Lower lobe of right lung (tissue), 2 donors: ENCODE measurements at regions not wholly inside any gene's neighbourhood (a gene's known extent, or its start where the extent isn't known, plus 50 kb on each side); places are given as distances from the start of the nearest gene placed in this dataset.

ENCODE experiments used
- ATAC-seq, 2 donors: fragments of 200-7000 bp; cut with Tn5 transposase; one replicate each; pipeline ENCODE4 v1.9.1; 2020 to 2022; ENCODE audit warnings: mild to moderate bottlenecking in 2 of 2, moderate library complexity in 2 of 2
- DNase-seq: peaks from one replicate; pipeline ENCODE4 v3.0.0-alpha.2; 2020
- H3K27ac ChIP-seq: fragments of 200-600 bp; one replicate; pipeline ENCODE4 v1.8.0; 2022
- H3K27me3 ChIP-seq: fragments of 200-600 bp; one replicate; pipeline ENCODE4 v1.8.0; 2022; ENCODE audit warnings: low read depth
- H3K36me3 ChIP-seq: fragments of 200-600 bp; one replicate; pipeline ENCODE4 v1.8.0; 2022; ENCODE audit warnings: mild to moderate bottlenecking
- H3K4me1 ChIP-seq: fragments of 200-600 bp; one replicate; pipeline ENCODE4 v1.8.0; 2022
- H3K4me3 ChIP-seq: fragments of 200-600 bp; one replicate; pipeline ENCODE4 v1.8.0; 2022; ENCODE audit warnings: mild to moderate bottlenecking
- H3K9me3 ChIP-seq: fragments of 200-600 bp; one replicate; pipeline ENCODE4 v1.8.0; 2022
- CTCF ChIP-seq: fragments of 200-600 bp; IDR thresholded peaks from one replicate; pipeline ENCODE4 v1.8.0; 2022; ENCODE audit warnings: antibody characterized with exemption, mild to moderate bottlenecking
- intact Hi-C: fragments of 100-400 bp; cut with DNase I; formaldehyde crosslinking; loops from one replicate; pipeline ENCODE4 v1.11.0; 2022
- donor health status: DM: no; HTN: yes; CAD: no; lungs with severe emphysema.

GRCh38 chr16:51886456-51886855 is 660.5 kb downstream of the TOX3 start:
- Histone ChIP-seq H3K4me1 (no peaks in the 10 kb centered on the region), H3K36me3 (no peaks in the 10 kb centered on the region), H3K27ac (no peak overlapping the region), H3K27me3 (no peaks in the 10 kb centered on the region), H3K4me3 (no peak overlapping the region), H3K9me3 (no peaks in the 10 kb centered on the region)
- no peak for ATAC-seq
- intact Hi-C loops, result no loop called here
- TF ChIP-seq CTCF, result no peak
- DNase-seq, result no peak

DNA sequence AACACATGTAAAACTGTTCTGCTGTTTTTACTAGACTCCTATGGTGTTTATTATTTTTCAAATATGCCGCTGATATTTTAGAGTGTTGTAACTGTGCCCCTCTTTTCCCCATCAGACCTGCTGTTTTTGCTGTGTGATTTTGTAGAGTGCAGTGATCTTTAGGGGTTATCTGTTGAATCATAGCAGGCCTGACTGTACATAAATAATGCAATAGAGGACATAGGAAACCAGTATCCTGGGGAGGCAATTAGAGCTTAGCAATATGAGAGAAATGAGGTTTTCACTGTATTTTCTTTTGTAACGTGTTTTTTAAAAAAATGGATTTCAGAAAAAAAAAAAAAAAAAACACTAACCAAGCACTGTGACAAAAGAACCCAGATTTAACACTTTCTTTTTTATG is 662.2 kb downstream of the TOX3 start:
- TF ChIP-seq CTCF, result no peak
- Histone ChIP-seq H3K27me3 (no peaks in the 10 kb centered on the region), H3K9me3 (no peaks in the 10 kb centered on the region), H3K27ac (no peak overlapping the region), H3K36me3 (no peaks in the 10 kb centered on the region), H3K4me1 (peaks cover 5% of the 10 kb centered on the region), H3K4me3 (no peak overlapping the region)
- DNase-seq (no peak), ATAC-seq (no peak)
- intact Hi-C loops, result no loop called here

GRCh38 chr16:51881731-51882130 is 665.2 kb downstream of the TOX3 start:
- no peak overlapping the region for H3K4me3 ChIP-seq
- DNase-seq (no peak), ATAC-seq (no peak)
- no peaks in the 10 kb centered on the region for H3K9me3 ChIP-seq
- H3K27me3 ChIP-seq, result no peaks in the 10 kb centered on the region
- no peak overlapping the region for H3K27ac ChIP-seq
- H3K4me1 ChIP-seq, result peaks cover 5% of the 10 kb centered on the region
- intact Hi-C loops, result no loop called here
- no peak for TF ChIP-seq CTCF
- no peaks in the 10 kb centered on the region for H3K36me3 ChIP-seq

GRCh38 chr16:51880776-51881175 is 666.2 kb downstream of the TOX3 start:
- ATAC-seq, result no peak
- intact Hi-C loops, result no loop called here

GRCh38 chr16:51877686-51878085 is 669.3 kb downstream of the TOX3 start:
- H3K4me3 ChIP-seq, result no peak overlapping the region
- no peaks in the 10 kb centered on the region for H3K36me3 ChIP-seq
- H3K4me1 ChIP-seq, result peaks cover 5% of the 10 kb centered on the region
- no peak overlapping the region for H3K27ac ChIP-seq
- ATAC-seq, result no peak
- DNase-seq, result no peak
- intact Hi-C loops, result no loop called here
- no peaks in the 10 kb centered on the region for H3K9me3 ChIP-seq
- TF ChIP-seq CTCF, result no peak
- H3K27me3 ChIP-seq, result no peaks in the 10 kb centered on the region

More at GRCh38 chr16:51880776-51881175, 666.2 kb downstream of the TOX3 start:
- H3K9me3 ChIP-seq, result no peaks in the 10 kb centered on the region
- H3K36me3 ChIP-seq, result no peaks in the 10 kb centered on the region
- peaks cover 5% of the 10 kb centered on the region for H3K4me1 ChIP-seq
- no peak overlapping the region for H3K4me3 ChIP-seq
- no peak for DNase-seq
- H3K27me3 ChIP-seq, result no peaks in the 10 kb centered on the region
- no peak overlapping the region for H3K27ac ChIP-seq
- no peak for TF ChIP-seq CTCF

DNA sequence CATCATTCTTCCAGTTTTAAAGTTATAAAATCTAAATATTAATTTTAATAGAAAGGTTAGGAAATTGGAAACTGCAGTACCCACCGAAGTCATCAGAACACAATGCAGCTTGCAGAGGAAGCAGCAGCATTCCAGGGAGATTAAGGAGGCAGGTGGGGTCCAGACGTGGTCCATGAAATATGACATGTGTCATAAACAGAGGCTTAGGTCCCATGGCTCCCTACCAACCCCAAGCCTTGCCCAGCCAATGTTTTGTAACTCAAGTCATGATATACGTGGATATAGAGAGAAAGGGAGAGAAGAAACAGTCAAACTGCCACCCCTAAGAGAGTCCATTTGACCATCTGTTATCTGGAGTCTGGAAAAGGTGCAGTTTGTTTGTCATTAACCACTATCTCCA is 670.0 kb downstream of the TOX3 start:
- H3K4me3 ChIP-seq, result no peak overlapping the region
- H3K27me3 ChIP-seq, result no peaks in the 10 kb centered on the region
- intact Hi-C loops, result no loop called here
- no peaks in the 10 kb centered on the region for H3K36me3 ChIP-seq
- TF ChIP-seq CTCF, result no peak
- H3K4me1 ChIP-seq, result peaks cover 5% of the 10 kb centered on the region
- H3K27ac ChIP-seq, result no peak overlapping the region
- ATAC-seq, result no peak
- H3K9me3 ChIP-seq, result no peaks in the 10 kb centered on the region
- DNase-seq, result no peak
